ENCODE measurements at regions not wholly inside any gene's neighbourhood (a gene's known extent, or its start where the extent isn't known, plus 50 kb on each side); places are given as distances from the start of the nearest gene placed in this dataset.

- H3K36me3 ChIP-seq = no peaks in the 10 kb centered on the region
- H3K27me3 ChIP-seq = no peaks in the 10 kb centered on the region
- no peak overlapping the region for H3K4me3 ChIP-seq
- no peak overlapping the region for H3K27ac ChIP-seq
- WGBS (ENCODE audit: insufficient coverage, low coverage, low lambda C conversion rate, missing lambda C conversion rate) = 56% methylated on average over 1 of the region's 2 CpGs
- H3K4me1 ChIP-seq = no peaks in the 10 kb centered on the region
- TF ChIP-seq POLR2A (IDR thresholded peaks at IDR 0.05) (no peak), CTCF (IDR thresholded peaks at IDR 0.05) (no peak)
- DNase-seq (no peak), ATAC-seq (no peak)
- H3K9me3 ChIP-seq = peaks cover 0 to 2% (median 0%) of the 10 kb centered on the region in 4 donors
- intact Hi-C loops (cut with DNase I) = no loop called here
These were observed 138.7 kb upstream of the ZNF516 start for GRCh38 chr18:76633588-76634269.

- Histone ChIP-seq H3K27ac (no peak overlapping the region), H3K27me3 (no peaks in the 10 kb centered on the region), H3K4me1 (no peaks in the 10 kb centered on the region), H3K36me3 (no peaks in the 10 kb centered on the region), H3K9me3 (no peaks in the 10 kb centered on the region), H3K4me3 (no peak overlapping the region)
- 91% methylated on average over 1 of the region's 1 CpG for WGBS (ENCODE audit: insufficient coverage, low coverage, low lambda C conversion rate, missing lambda C conversion rate)
- TF ChIP-seq CTCF (IDR thresholded peaks at IDR 0.05) (no peak), POLR2A (IDR thresholded peaks at IDR 0.05) (no peak)
- ATAC-seq = no peak
- intact Hi-C loops (cut with DNase I) = no loop called here
- DNase-seq = no peak
These were observed 132.4 kb upstream of the ZNF516 start for GRCh38 chr18:76627444-76627843.

- intact Hi-C loops (cut with DNase I) = no loop called here
- Histone ChIP-seq H3K4me3 (no peak overlapping the region), H3K36me3 (no peaks in the 10 kb centered on the region), H3K9me3 (no peaks in the 10 kb centered on the region), H3K27me3 (no peaks in the 10 kb centered on the region), H3K27ac (no peak overlapping the region), H3K4me1 (peaks cover 0 to 3% (median 0%) of the 10 kb centered on the region in 4 donors)
- DNase-seq = no peak
- no peak for TF ChIP-seq CTCF (IDR thresholded peaks at IDR 0.05)
- TF ChIP-seq POLR2A (IDR thresholded peaks at IDR 0.05) = no peak
- no peak for ATAC-seq
These were observed 131.9 kb upstream of the ZNF516 start for GRCh38 chr18:76626991-76627390.

- ATAC-seq (no peak), DNase-seq (no peak)
- WGBS (ENCODE audit: insufficient coverage, low coverage, low lambda C conversion rate, missing lambda C conversion rate) = 84% methylated on average over 6 of the region's 8 CpGs
- no peak overlapping the region for H3K27ac ChIP-seq
- H3K36me3 ChIP-seq = no peaks in the 10 kb centered on the region
- intact Hi-C loops (cut with DNase I) = no loop called here
- peaks cover 0 to 31% (median 8%) of the 10 kb centered on the region in 4 donors for H3K4me1 ChIP-seq
- no peaks in the 10 kb centered on the region for H3K27me3 ChIP-seq
- TF ChIP-seq CTCF (IDR thresholded peaks at IDR 0.05) (no peak), POLR2A (IDR thresholded peaks at IDR 0.05) (no peak)
- H3K4me3 ChIP-seq = no peak overlapping the region
- no peaks in the 10 kb centered on the region for H3K9me3 ChIP-seq
These were observed 127.6 kb upstream of the ZNF516 start for GRCh38 chr18:76622651-76623050.

All from right lobe of liver (tissue), 6 donors.